Endothelial cell of umbilical vein (primary cell): ENCODE measurements at regions not wholly inside any gene's neighbourhood (a gene's known extent, or its start where the extent isn't known, plus 50 kb on each side); places are given as distances from the start of the nearest gene placed in this dataset.

Source experiments
- POLR2A ChIP-seq: IDR thresholded peaks from 2 replicates; pipeline ENCODE4 v1.6.1; 2012; ENCODE audit warnings: low read depth, mild to moderate bottlenecking, control low read depth, low read length
- POLR2AphosphoS5 ChIP-seq: IDR thresholded peaks from 2 replicates; pipeline ENCODE4 v1.6.1; 2012; ENCODE audit warnings: low read depth, mild to moderate bottlenecking, control low read depth, low read length, moderate library complexity; ENCODE audit not compliant: insufficient read depth
- TF ChIP-seq, protein P1 (sequence below), 2 donors: IDR thresholded peaks; 1 replicate in 1 of 2; 2 replicates in 1 of 2; pipeline ENCODE4 v1.5.1; 2011; ENCODE audit warnings: low read length in 2 of 2, mild to moderate bottlenecking in 2 of 2, moderate library complexity in 2 of 2, control low read depth in 1 of 2, inconsistent platforms in 1 of 2, low read depth in 1 of 2; ENCODE audit not compliant: insufficient read depth in 1 of 2; ENCODE audit errors: extremely low read depth in 1 of 2

DNA sequence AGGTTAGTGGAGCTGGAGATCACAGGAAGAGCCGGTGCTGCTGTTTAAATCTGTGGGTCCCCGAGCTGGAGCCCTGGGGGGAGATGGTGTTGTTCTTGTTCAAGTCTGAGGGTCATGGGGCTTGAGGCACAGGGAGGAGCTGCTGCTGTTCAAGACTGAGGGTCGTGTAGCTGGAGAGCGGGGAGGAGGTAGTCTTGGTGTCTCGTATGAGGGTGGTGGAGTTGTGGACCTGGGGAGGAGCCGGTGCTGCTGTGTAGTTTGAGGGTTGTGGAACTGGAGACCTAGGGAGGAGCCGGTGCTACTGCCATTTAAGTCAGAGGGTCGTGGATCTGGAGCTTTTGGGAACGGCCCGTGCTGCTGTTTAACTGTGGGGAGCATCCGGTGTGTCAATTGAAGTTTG, 112.2 kb upstream of the SULF2 start:
- no peak for TF ChIP-seq POLR2AphosphoS5
- TF ChIP-seq, protein P1, sequence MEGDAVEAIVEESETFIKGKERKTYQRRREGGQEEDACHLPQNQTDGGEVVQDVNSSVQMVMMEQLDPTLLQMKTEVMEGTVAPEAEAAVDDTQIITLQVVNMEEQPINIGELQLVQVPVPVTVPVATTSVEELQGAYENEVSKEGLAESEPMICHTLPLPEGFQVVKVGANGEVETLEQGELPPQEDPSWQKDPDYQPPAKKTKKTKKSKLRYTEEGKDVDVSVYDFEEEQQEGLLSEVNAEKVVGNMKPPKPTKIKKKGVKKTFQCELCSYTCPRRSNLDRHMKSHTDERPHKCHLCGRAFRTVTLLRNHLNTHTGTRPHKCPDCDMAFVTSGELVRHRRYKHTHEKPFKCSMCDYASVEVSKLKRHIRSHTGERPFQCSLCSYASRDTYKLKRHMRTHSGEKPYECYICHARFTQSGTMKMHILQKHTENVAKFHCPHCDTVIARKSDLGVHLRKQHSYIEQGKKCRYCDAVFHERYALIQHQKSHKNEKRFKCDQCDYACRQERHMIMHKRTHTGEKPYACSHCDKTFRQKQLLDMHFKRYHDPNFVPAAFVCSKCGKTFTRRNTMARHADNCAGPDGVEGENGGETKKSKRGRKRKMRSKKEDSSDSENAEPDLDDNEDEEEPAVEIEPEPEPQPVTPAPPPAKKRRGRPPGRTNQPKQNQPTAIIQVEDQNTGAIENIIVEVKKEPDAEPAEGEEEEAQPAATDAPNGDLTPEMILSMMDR (IDR thresholded peaks at IDR 0.05; ENCODE audit: extremely low read depth in 1 of 2, insufficient read depth in 1 of 2, low read depth in 1 of 2, low read length in 2 of 2): no peak
- no peak for TF ChIP-seq POLR2A
